ENCODE measurements at regions not wholly inside any gene's neighbourhood (a gene's known extent, or its start where the extent isn't known, plus 50 kb on each side); places are given as distances from the start of the nearest gene placed in this dataset.

DNA sequence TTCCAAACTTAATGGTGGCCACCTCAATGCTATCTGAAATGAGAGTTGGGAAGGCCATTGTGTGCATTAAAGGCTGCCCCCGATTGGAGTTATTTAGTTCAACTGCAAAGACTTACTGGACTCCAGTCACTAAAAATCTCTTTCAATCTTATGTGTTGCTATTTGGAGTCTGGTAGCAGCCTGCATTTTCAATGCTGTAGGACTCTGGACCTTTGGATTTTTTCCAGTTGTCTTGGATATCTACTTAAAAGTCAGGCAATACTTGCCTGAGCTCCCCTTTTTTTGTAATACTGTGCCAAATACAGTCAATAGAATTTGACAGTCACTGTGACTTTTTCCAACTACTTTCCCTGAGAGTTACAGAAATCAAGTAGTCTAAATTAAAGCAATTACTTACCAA, 281.9 kb downstream of the TRIB2 start:
- Mint-ChIP-seq H3K36me3 (no peaks in the 10 kb centered on the region), H3K4me1 (peaks cover 11% of the 10 kb centered on the region), H3K27ac (no peak overlapping the region), H3K27me3 (ENCODE audit: insufficient read depth, low read depth) (peaks cover 7% of the 10 kb centered on the region), H3K4me3 (no peak overlapping the region), H3K9me3 (no peaks in the 10 kb centered on the region)
- Histone ChIP-seq H3K27ac (no peak overlapping the region), H4K20me1 (ENCODE audit: low read depth) (no peaks in the 10 kb centered on the region), H3F3A (ENCODE audit: low read depth) (no peaks in the 10 kb centered on the region), H3K79me2 (ENCODE audit: low read depth) (no peaks in the 10 kb centered on the region), H3K36me3 (no peaks in the 10 kb centered on the region), H2AFZ (replicated peaks) (no peak overlapping the region), H3K9ac (no peak overlapping the region), H3K4me3 (no peak overlapping the region), H3K27me3 (no peaks in the 10 kb centered on the region), H3K4me1 (peaks cover 8% of the 10 kb centered on the region), H3K9me3 (ENCODE audit: low read depth) (no peaks in the 10 kb centered on the region), H3K4me2 (no peak overlapping the region)
- no peak for DNase-seq (ENCODE audit: low spot score)
- no peak for TF ChIP-seq EZH2 (IDR thresholded peaks at IDR 0.05)
- no peak for TF ChIP-seq CTCF (IDR thresholded peaks at IDR 0.05)
- TF ChIP-seq EZH2phosphoT487 (IDR thresholded peaks at IDR 0.05): no peak

GRCh38 chr2:13000664-13001363, 284.1 kb downstream of the TRIB2 start:
- Histone ChIP-seq H3K27ac (no peak overlapping the region), H3K27me3 (no peaks in the 10 kb centered on the region), H4K20me1 (ENCODE audit: low read depth) (no peaks in the 10 kb centered on the region), H3F3A (ENCODE audit: low read depth) (no peaks in the 10 kb centered on the region), H3K79me2 (ENCODE audit: low read depth) (no peaks in the 10 kb centered on the region), H3K9ac (no peak overlapping the region), H3K9me3 (ENCODE audit: low read depth) (no peaks in the 10 kb centered on the region), H3K36me3 (no peaks in the 10 kb centered on the region), H3K4me2 (no peak overlapping the region), H3K4me3 (no peak overlapping the region), H3K4me1 (peaks cover 8% of the 10 kb centered on the region), H2AFZ (replicated peaks) (peak overlapping the region; percentile 24)
- Mint-ChIP-seq H3K27ac (no peak overlapping the region), H3K27me3 (ENCODE audit: insufficient read depth, low read depth) (peaks cover 7% of the 10 kb centered on the region), H3K9me3 (no peaks in the 10 kb centered on the region), H3K36me3 (no peaks in the 10 kb centered on the region), H3K4me1 (peaks cover 11% of the 10 kb centered on the region), H3K4me3 (no peak overlapping the region)
- no peak for DNase-seq (ENCODE audit: low spot score)
- TF ChIP-seq EZH2 (IDR thresholded peaks at IDR 0.05) (no peak), CTCF (IDR thresholded peaks at IDR 0.05) (no peak), EZH2phosphoT487 (IDR thresholded peaks at IDR 0.05) (no peak)

- no peaks in the 10 kb centered on the region for H3K79me2 ChIP-seq (ENCODE audit: low read depth)
- H2AFZ ChIP-seq (replicated peaks): no peak overlapping the region
- H3K4me3 ChIP-seq: no peak overlapping the region
- H3K9me3 Mint-ChIP-seq: no peaks in the 10 kb centered on the region
- no peak for DNase-seq (ENCODE audit: low spot score)
- H4K20me1 ChIP-seq (ENCODE audit: low read depth): no peaks in the 10 kb centered on the region
- no peak overlapping the region for H3K27ac ChIP-seq
- H3K9me3 ChIP-seq (ENCODE audit: low read depth): no peaks in the 10 kb centered on the region
- H3K9ac ChIP-seq: no peak overlapping the region
- H3K4me2 ChIP-seq: no peak overlapping the region
- no peaks in the 10 kb centered on the region for H3K36me3 ChIP-seq
- H3K27me3 ChIP-seq: no peaks in the 10 kb centered on the region
- H3K27me3 Mint-ChIP-seq (ENCODE audit: insufficient read depth, low read depth): peaks cover 7% of the 10 kb centered on the region
- H3K4me1 Mint-ChIP-seq: peaks cover 11% of the 10 kb centered on the region
- no peaks in the 10 kb centered on the region for H3F3A ChIP-seq (ENCODE audit: low read depth)
- H3K4me1 ChIP-seq: peaks cover 8% of the 10 kb centered on the region
- no peak overlapping the region for H3K27ac Mint-ChIP-seq
- TF ChIP-seq CTCF (IDR thresholded peaks at IDR 0.05): no peak
- TF ChIP-seq EZH2phosphoT487 (IDR thresholded peaks at IDR 0.05): no peak
- no peak for TF ChIP-seq EZH2 (IDR thresholded peaks at IDR 0.05)
- no peak overlapping the region for H3K4me3 Mint-ChIP-seq
- no peaks in the 10 kb centered on the region for H3K36me3 Mint-ChIP-seq
Observed at GRCh38 chr2:13001408-13001807, 284.7 kb downstream of the TRIB2 start.
